Astrocyte of the spinal cord (primary cell): ENCODE measurements at regions not wholly inside any gene's neighbourhood (a gene's known extent, or its start where the extent isn't known, plus 50 kb on each side); places are given as distances from the start of the nearest gene placed in this dataset.

Experiments
- DNase-seq: peaks from one replicate; pipeline ENCODE4 v3.0.0; 2011; ENCODE audit warnings: low read depth, low spot score
- H3K4me3 ChIP-seq: 2 replicates; pipeline ENCODE4 v1.5.1; 2011; ENCODE audit warnings: low read depth, mild to moderate bottlenecking, low read length, moderate library complexity
- in situ Hi-C: cut with HindIII; loops from 2 replicates; pipeline ENCODE4 v1.10.0; 2017; ENCODE audit warnings: low sequenced_read_pairs
- TF ChIP-seq, protein P1 (sequence below): IDR thresholded peaks from 2 replicates; pipeline ENCODE4 v1.5.1; 2012; ENCODE audit warnings: low read depth, mild to moderate bottlenecking, low read length, inconsistent platforms

DNA sequence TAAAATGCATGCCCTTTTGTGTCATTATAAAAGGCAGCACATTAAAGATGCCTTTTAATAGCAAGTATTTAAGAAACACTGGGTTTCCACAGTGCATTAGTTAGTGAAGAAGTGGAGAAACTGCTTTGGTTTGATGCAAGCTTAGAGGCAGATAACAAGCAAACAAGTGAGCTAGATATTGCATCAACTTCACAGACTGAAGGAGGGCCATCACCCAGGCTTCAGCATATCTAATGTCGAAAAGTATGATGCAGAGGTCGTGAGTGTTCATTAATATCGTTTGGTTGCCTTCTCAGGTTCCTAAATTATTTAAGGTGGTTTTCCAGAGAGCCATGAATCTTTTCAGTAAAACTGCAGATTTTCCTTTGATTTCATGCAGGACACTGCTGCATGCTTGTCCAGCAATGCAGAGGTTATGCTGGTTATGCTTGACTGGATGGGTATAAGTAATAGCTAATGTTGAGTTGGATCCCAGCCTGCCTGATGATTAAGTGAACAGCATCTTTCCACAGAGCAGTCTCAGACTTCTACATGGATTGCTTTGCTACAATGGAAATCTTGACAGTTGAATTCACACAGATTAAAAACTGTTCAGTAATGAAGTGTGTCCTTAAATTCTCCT is 69.7 kb upstream of the IPO9 start:
- H3K4me3 ChIP-seq, result no peak overlapping the region
- peak; percentile 71 for DNase-seq
- TF ChIP-seq, protein P1, sequence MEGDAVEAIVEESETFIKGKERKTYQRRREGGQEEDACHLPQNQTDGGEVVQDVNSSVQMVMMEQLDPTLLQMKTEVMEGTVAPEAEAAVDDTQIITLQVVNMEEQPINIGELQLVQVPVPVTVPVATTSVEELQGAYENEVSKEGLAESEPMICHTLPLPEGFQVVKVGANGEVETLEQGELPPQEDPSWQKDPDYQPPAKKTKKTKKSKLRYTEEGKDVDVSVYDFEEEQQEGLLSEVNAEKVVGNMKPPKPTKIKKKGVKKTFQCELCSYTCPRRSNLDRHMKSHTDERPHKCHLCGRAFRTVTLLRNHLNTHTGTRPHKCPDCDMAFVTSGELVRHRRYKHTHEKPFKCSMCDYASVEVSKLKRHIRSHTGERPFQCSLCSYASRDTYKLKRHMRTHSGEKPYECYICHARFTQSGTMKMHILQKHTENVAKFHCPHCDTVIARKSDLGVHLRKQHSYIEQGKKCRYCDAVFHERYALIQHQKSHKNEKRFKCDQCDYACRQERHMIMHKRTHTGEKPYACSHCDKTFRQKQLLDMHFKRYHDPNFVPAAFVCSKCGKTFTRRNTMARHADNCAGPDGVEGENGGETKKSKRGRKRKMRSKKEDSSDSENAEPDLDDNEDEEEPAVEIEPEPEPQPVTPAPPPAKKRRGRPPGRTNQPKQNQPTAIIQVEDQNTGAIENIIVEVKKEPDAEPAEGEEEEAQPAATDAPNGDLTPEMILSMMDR, result no peak
- in situ Hi-C loops, result no loop called here

DNA sequence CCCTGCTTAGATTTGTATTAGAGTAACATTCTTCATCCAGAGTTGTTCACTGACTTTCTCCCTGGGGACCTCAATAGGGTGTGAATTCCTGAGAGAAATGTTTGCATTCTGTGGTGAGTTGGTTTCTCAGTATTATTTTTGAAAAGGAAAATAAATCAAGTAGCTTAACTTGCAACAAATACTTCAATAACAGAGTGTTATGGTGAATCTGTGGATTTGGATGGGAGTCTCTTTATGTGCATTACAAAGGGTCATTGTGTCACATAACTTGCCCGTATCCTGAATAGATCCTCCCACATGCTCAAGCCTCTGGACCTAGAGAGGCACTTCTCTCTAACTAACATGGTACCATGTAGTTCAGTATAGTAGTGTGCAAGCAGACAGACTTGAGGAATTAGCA is 68.4 kb upstream of the IPO9 start:
- DNase-seq, result peak; percentile 79
- TF ChIP-seq, protein P1, result no peak

DNA sequence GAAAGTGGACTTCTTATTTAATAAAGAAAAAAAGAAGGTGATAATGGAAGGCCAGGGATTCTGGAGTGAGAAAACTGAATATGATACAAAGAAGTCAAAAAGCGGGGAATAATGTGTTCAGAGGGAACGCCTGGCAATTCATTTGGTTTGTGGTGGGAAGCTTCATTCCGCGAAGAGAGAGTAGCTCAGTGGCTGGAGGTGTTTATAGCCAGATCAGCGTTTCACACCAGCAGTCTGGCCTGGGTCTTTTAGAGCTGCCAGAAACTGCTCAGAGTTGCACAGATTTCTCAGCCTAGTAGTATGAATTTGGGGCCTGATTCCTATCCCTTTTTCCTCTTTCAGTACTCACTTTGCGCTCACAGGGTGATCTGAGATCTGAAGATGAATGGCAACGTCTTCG is 67.8 kb upstream of the IPO9 start:
- DNase-seq, result peak; percentile 25
- no peak overlapping the region for H3K4me3 ChIP-seq
- TF ChIP-seq, protein P1, result no peak
- in situ Hi-C loops, result no loop called here

More for the DNA sequence above, 68.4 kb upstream of the IPO9 start:
- H3K4me3 ChIP-seq, result no peak overlapping the region
- in situ Hi-C loops, result no loop called here

DNA sequence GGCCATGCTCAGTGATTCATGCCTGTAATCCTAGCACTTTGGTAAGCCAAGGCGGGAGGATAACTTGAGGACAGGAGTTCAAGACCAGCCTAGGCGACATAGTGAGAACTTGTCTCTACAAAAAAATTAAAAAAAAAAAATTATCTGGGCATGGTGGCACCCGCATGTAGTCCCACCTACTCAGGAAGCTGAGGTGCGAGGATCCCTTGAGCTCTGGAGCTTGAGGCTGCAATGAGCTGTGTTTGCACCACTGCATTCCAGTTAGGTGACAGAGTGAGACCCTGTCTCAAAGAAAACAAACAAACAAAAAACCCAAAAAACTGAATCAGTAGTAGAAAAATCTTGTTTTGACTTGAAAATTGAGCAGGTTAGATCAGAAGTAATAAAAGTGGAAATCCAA is 67.1 kb upstream of the IPO9 start:
- DNase-seq, result no peak
- TF ChIP-seq, protein P1, result no peak
- in situ Hi-C loops, result no loop called here
- H3K4me3 ChIP-seq, result no peak overlapping the region

DNA sequence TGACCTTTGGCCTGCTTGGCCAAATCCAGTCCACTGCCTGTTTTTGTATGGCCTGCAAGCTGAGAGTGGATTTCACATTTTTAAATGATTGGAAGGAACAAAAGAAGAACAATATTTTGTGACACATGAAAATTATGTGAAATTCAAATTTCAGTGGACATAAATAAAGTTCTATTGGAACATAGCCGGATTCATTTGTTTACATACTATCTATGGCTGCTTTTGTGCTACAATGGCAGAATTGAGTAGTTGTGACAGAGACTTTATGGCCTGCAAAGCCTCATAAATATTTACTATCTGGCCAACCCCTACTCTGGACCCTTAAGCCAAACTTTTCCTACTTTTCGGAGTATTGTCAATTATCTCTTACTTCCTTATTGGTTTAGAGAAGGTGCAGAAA is 66.6 kb upstream of the IPO9 start:
- in situ Hi-C loops, result no loop called here
- no peak for DNase-seq
- H3K4me3 ChIP-seq, result no peak overlapping the region
- TF ChIP-seq, protein P1, result no peak

DNA sequence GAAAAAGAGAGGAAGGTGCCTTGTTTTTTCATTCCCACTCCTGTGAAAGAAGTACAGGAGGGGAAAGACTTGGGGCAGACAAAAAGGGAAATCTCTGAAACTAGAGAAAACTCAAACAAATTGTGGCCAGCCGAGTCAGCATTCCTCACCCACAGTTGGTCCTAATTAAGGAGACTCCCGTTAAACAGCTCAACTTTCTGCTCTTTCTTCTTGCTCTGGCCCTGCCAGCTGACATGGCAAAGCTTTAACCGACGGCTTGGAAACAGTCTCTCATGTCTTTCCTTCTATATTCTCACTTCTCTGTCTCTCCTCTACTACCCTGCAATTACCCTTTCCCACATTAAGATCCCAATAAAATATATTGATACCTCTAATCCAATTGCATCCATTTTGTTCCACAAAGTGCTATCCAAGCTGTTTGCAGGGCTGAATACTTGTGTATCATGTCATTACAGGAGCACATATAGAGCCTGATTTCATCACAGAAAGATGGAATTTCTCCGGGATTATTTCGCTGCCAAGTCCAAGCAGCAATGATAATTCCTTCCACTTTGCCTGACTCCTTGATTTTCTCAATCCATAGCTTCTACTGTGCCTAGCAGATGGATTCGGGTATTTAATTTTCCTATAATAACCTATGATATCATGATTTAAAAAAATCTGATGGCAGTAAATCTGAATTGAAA is 65.4 kb upstream of the IPO9 start:
- TF ChIP-seq, protein P1, result no peak
- peak; percentile 44 for DNase-seq
- H3K4me3 ChIP-seq, result no peak overlapping the region
- in situ Hi-C loops, result no loop called here
